ENCODE measurements at regions not wholly inside any gene's neighbourhood (a gene's known extent, or its start where the extent isn't known, plus 50 kb on each side); places are given as distances from the start of the nearest gene placed in this dataset.

GRCh38 chr11:113549061-113549460, 73.9 kb upstream of the DRD2 start:
- no peak overlapping the region for H3K27ac ChIP-seq
- in situ Hi-C loops (cut with HindIII; ENCODE audit: low pct_ligation_motif_present, low sequenced_read_pairs): no loop called here
- no peaks in the 10 kb centered on the region for H3K27me3 ChIP-seq (replicated peaks)
- no peak for DNase-seq
- H3K36me3 ChIP-seq (replicated peaks): no peaks in the 10 kb centered on the region
- TF ChIP-seq, protein P1, sequence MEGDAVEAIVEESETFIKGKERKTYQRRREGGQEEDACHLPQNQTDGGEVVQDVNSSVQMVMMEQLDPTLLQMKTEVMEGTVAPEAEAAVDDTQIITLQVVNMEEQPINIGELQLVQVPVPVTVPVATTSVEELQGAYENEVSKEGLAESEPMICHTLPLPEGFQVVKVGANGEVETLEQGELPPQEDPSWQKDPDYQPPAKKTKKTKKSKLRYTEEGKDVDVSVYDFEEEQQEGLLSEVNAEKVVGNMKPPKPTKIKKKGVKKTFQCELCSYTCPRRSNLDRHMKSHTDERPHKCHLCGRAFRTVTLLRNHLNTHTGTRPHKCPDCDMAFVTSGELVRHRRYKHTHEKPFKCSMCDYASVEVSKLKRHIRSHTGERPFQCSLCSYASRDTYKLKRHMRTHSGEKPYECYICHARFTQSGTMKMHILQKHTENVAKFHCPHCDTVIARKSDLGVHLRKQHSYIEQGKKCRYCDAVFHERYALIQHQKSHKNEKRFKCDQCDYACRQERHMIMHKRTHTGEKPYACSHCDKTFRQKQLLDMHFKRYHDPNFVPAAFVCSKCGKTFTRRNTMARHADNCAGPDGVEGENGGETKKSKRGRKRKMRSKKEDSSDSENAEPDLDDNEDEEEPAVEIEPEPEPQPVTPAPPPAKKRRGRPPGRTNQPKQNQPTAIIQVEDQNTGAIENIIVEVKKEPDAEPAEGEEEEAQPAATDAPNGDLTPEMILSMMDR (IDR thresholded peaks at IDR 0.05; ENCODE audit: low read depth, low read length, missing control alignments): no peak
- no peak overlapping the region for H3K4me3 ChIP-seq (ENCODE audit: low read depth, low read length)

- no peaks in the 10 kb centered on the region for H3K27me3 ChIP-seq (replicated peaks)
- TF ChIP-seq, protein P1 (IDR thresholded peaks at IDR 0.05; ENCODE audit: low read depth, low read length, missing control alignments): no peak
- in situ Hi-C loops (cut with HindIII; ENCODE audit: low pct_ligation_motif_present, low sequenced_read_pairs): no loop called here
- DNase-seq: no peak
- no peaks in the 10 kb centered on the region for H3K36me3 ChIP-seq (replicated peaks)
- H3K27ac ChIP-seq: no peak overlapping the region
- no peak overlapping the region for H3K4me3 ChIP-seq (ENCODE audit: low read depth, low read length)
Observed at GRCh38 chr11:113547739-113548138, 72.5 kb upstream of the DRD2 start.

DNA sequence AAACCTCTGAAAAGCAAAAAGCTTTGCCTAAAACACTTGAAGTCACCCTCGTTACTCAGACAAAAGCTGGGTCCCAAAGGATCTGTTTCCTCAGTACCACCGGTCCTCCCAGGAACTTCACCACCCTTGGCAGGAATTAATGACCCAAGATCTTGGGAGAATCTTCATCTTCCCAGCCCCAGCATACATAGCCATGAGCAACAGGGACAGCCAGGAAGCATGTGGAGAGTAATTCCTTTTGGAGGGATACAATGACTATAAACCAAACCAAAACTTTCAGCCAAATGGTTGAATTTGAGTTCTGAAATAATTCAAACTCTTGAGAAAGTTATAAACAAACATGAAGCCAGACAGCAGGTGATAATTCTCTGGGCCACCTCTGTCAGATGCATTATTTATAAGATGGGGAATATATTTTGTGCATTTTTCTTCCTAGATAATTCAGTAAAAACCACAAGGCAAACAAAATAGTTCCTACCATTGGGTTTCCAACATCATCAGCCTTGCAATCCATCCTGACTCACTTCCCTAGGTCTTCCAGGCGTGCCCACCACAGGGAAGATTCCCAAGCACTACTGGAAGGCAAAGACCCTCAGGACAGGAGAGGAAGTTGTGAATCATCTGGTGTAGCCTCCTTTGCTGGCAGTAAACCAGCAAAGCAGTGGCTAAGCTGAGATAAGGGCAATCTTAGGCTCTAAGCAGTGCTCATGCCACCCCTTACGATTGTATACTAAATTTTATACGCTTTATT, 71.7 kb upstream of the DRD2 start:
- Histone ChIP-seq H3K36me3 (replicated peaks) (no peaks in the 10 kb centered on the region), H3K27ac (no peak overlapping the region), H3K4me3 (ENCODE audit: low read depth, low read length) (no peak overlapping the region), H3K27me3 (replicated peaks) (no peaks in the 10 kb centered on the region)
- in situ Hi-C loops (cut with HindIII; ENCODE audit: low pct_ligation_motif_present, low sequenced_read_pairs): no loop called here
- DNase-seq: peak; percentile 59
- TF ChIP-seq, protein P1 (IDR thresholded peaks at IDR 0.05; ENCODE audit: low read depth, low read length, missing control alignments): no peak

DNA sequence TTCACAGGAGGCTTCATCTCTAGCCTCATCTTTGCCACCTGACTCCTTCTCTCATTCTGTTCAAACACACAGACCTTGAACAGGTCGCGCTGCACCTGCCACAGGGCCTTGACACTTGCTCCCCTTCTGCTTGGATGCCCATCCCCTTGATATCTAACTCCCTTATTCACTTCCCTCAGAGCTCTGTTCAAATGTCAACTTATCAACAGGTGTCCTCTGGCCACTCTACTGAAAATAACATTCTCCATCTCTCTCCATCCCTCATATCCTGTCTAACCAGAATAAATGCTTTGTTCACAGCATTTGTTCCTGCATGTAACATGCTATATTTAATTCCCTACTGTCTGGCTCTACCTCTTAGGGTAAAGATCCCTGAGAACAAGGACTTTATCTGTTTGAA, 67.2 kb upstream of the DRD2 start:
- no peak for DNase-seq
- Histone ChIP-seq H3K4me3 (ENCODE audit: low read depth, low read length) (no peak overlapping the region), H3K27ac (no peak overlapping the region), H3K36me3 (replicated peaks) (no peaks in the 10 kb centered on the region), H3K27me3 (replicated peaks) (no peaks in the 10 kb centered on the region)
- in situ Hi-C loops (cut with HindIII; ENCODE audit: low pct_ligation_motif_present, low sequenced_read_pairs): no loop called here
- TF ChIP-seq, protein P1 (IDR thresholded peaks at IDR 0.05; ENCODE audit: low read depth, low read length, missing control alignments): no peak

- H3K36me3 ChIP-seq (replicated peaks): no peaks in the 10 kb centered on the region
- H3K27me3 ChIP-seq (replicated peaks): no peaks in the 10 kb centered on the region
- in situ Hi-C loops (cut with HindIII; ENCODE audit: low pct_ligation_motif_present, low sequenced_read_pairs): no loop called here
- no peak for DNase-seq
- H3K4me3 ChIP-seq (ENCODE audit: low read depth, low read length): no peak overlapping the region
- H3K27ac ChIP-seq: no peak overlapping the region
- TF ChIP-seq, protein P1 (IDR thresholded peaks at IDR 0.05; ENCODE audit: low read depth, low read length, missing control alignments): no peak
Observed at GRCh38 chr11:113540416-113541330, 65.5 kb upstream of the DRD2 start.

Measured in brain microvascular endothelial cell (primary cell).